ENCODE measurements at regions not wholly inside any gene's neighbourhood (a gene's known extent, or its start where the extent isn't known, plus 50 kb on each side); places are given as distances from the start of the nearest gene placed in this dataset.
"Not testable (repeated sequence)": the region's sequence is repeated elsewhere in the genome, so short reads cannot be mapped to it uniquely, and the experiment has no call there.

GRCh38 chrY:3491423-3491822, 87.4 kb upstream of the TGIF2LY start:
- DNase-seq (ENCODE audit: low read depth, low spot score); FAIRE-seq; H4K20me1 ChIP-seq (replicated peaks; ENCODE audit: control insufficient read depth, extremely low read depth, insufficient read depth, low read length); H3K9me3 ChIP-seq (replicated peaks; ENCODE audit: control insufficient read depth, insufficient read depth, low read length); H3K36me3 ChIP-seq (ENCODE audit: control insufficient read depth in 2 of 2, extremely low read depth in 1 of 2, insufficient read depth in 2 of 2, low read length in 2 of 2); CTCF ChIA-PET; dilution Hi-C loops (cut with MboI; ENCODE audit: extremely low pct_ligation_motif_present, low sequenced_read_pairs); H3K4me3 ChIP-seq (replicated peaks in 1 of 3; ENCODE audit: insufficient read depth in 1 of 3, low read depth in 1 of 3, low read length in 3 of 3); H2AFZ ChIP-seq (ENCODE audit: low read depth, low read length); H3K9ac ChIP-seq (replicated peaks; ENCODE audit: extremely low read depth, insufficient read depth, low read length); BruUV-seq (replicated peaks); H3K27me3 ChIP-seq (ENCODE audit: control insufficient read depth in 2 of 2, insufficient read depth in 2 of 2, low read length in 2 of 2); H3K4me1 ChIP-seq (ENCODE audit: control insufficient read depth, extremely low read depth, insufficient read depth, low read length); intact Hi-C loops (cut with micrococcal nuclease); POLR2A ChIA-PET; H3K79me2 ChIP-seq (ENCODE audit: control insufficient read depth, insufficient read depth, low read length); H3K4me2 ChIP-seq (ENCODE audit: insufficient read depth, low read length); H3K9me1 ChIP-seq (replicated peaks; ENCODE audit: control insufficient read depth, extremely low read depth, insufficient read depth, low read length); H3K27ac ChIP-seq (ENCODE audit: insufficient read depth, low read depth, low read length): not testable (repeated sequence)

GRCh38 chrY:3494539-3494938, 84.3 kb upstream of the TGIF2LY start:
- H3K79me2 ChIP-seq (ENCODE audit: control insufficient read depth, insufficient read depth, low read length); FAIRE-seq; POLR2A ChIA-PET; H3K4me1 ChIP-seq (ENCODE audit: control insufficient read depth, extremely low read depth, insufficient read depth, low read length); H3K9me3 ChIP-seq (replicated peaks; ENCODE audit: control insufficient read depth, insufficient read depth, low read length); H3K9ac ChIP-seq (replicated peaks; ENCODE audit: extremely low read depth, insufficient read depth, low read length); BruUV-seq (replicated peaks); dilution Hi-C loops (cut with MboI; ENCODE audit: extremely low pct_ligation_motif_present, low sequenced_read_pairs); H3K36me3 ChIP-seq (ENCODE audit: control insufficient read depth in 2 of 2, extremely low read depth in 1 of 2, insufficient read depth in 2 of 2, low read length in 2 of 2); H3K27me3 ChIP-seq (ENCODE audit: control insufficient read depth in 2 of 2, insufficient read depth in 2 of 2, low read length in 2 of 2); intact Hi-C loops (cut with micrococcal nuclease); CTCF ChIA-PET; H3K4me2 ChIP-seq (ENCODE audit: insufficient read depth, low read length); H4K20me1 ChIP-seq (replicated peaks; ENCODE audit: control insufficient read depth, extremely low read depth, insufficient read depth, low read length); H3K9me1 ChIP-seq (replicated peaks; ENCODE audit: control insufficient read depth, extremely low read depth, insufficient read depth, low read length); H3K4me3 ChIP-seq (replicated peaks in 1 of 3; ENCODE audit: insufficient read depth in 1 of 3, low read depth in 1 of 3, low read length in 3 of 3); DNase-seq (ENCODE audit: low read depth, low spot score); H2AFZ ChIP-seq (ENCODE audit: low read depth, low read length); H3K27ac ChIP-seq (ENCODE audit: insufficient read depth, low read depth, low read length): not testable (repeated sequence)

- H3K27ac ChIP-seq (ENCODE audit: insufficient read depth, low read depth, low read length); H4K20me1 ChIP-seq (replicated peaks; ENCODE audit: control insufficient read depth, extremely low read depth, insufficient read depth, low read length); POLR2A ChIA-PET; dilution Hi-C loops (cut with MboI; ENCODE audit: extremely low pct_ligation_motif_present, low sequenced_read_pairs); H3K4me2 ChIP-seq (ENCODE audit: insufficient read depth, low read length); H3K79me2 ChIP-seq (ENCODE audit: control insufficient read depth, insufficient read depth, low read length); H3K9ac ChIP-seq (replicated peaks; ENCODE audit: extremely low read depth, insufficient read depth, low read length); CTCF ChIA-PET; BruUV-seq (replicated peaks); H3K27me3 ChIP-seq (ENCODE audit: control insufficient read depth in 2 of 2, insufficient read depth in 2 of 2, low read length in 2 of 2); H3K4me1 ChIP-seq (ENCODE audit: control insufficient read depth, extremely low read depth, insufficient read depth, low read length); H3K9me3 ChIP-seq (replicated peaks; ENCODE audit: control insufficient read depth, insufficient read depth, low read length); H3K36me3 ChIP-seq (ENCODE audit: control insufficient read depth in 2 of 2, extremely low read depth in 1 of 2, insufficient read depth in 2 of 2, low read length in 2 of 2); H3K4me3 ChIP-seq (replicated peaks in 1 of 3; ENCODE audit: insufficient read depth in 1 of 3, low read depth in 1 of 3, low read length in 3 of 3); intact Hi-C loops (cut with micrococcal nuclease); H2AFZ ChIP-seq (ENCODE audit: low read depth, low read length); H3K9me1 ChIP-seq (replicated peaks; ENCODE audit: control insufficient read depth, extremely low read depth, insufficient read depth, low read length): not testable (repeated sequence)
- peak; percentile 21 for DNase-seq (ENCODE audit: low read depth, low spot score)
- peak; percentile 50 for FAIRE-seq
- peak in 1 of 2 donors; percentile 32 for TF ChIP-seq CTCF (IDR thresholded peaks at IDR 0.05; ENCODE audit: extremely low read depth in 1 of 2, insufficient read depth in 1 of 2, low read depth in 1 of 2, low read length in 2 of 2)
Observed at GRCh38 chrY:3527040-3527439, 51.8 kb upstream of the TGIF2LY start.

All from endothelial cell of umbilical vein (primary cell).